Brain microvascular endothelial cell (primary cell): ENCODE measurements at regions not wholly inside any gene's neighbourhood (a gene's known extent, or its start where the extent isn't known, plus 50 kb on each side); places are given as distances from the start of the nearest gene placed in this dataset.
"Not testable (repeated sequence)": the region's sequence is repeated elsewhere in the genome, so short reads cannot be mapped to it uniquely, and the experiment has no call there.

Experiments used
- DNase-seq: peaks from one replicate; pipeline ENCODE4 v3.0.0-alpha.2; 2020
- H3K27ac ChIP-seq: fragments of 250-450 bp; sonication (Bioruptor Pico); 2 replicates; pipeline ENCODE4 v1.5.1; 2020; ENCODE audit warnings: mild to moderate bottlenecking, moderate library complexity
- H3K27me3 ChIP-seq: fragments of 250-450 bp; sonication (Bioruptor Pico); replicated peaks from 2 replicates; pipeline ENCODE4 v1.5.1; 2020; ENCODE audit warnings: mild to moderate bottlenecking
- H3K36me3 ChIP-seq: fragments of 250-450 bp; sonication (Bioruptor Pico); replicated peaks from 2 replicates; pipeline ENCODE4 v1.5.1; 2020; ENCODE audit warnings: mild to moderate bottlenecking
- H3K4me3 ChIP-seq: 2 replicates; pipeline ENCODE4 v1.5.1; 2011; ENCODE audit warnings: low read depth, mild to moderate bottlenecking, control low read depth, low read length, moderate library complexity
- in situ Hi-C: cut with HindIII; loops from 2 replicates; pipeline ENCODE4 v1.10.0; 2017; ENCODE audit warnings: low sequenced_read_pairs, low pct_ligation_motif_present

- H3K27ac ChIP-seq, in situ Hi-C loops, H3K36me3 ChIP-seq, DNase-seq, H3K27me3 ChIP-seq, H3K4me3 ChIP-seq: not testable (repeated sequence)
Measured at GRCh38 chr2:111382507-111382906, 261.8 kb downstream of the BCL2L11 start.

DNA sequence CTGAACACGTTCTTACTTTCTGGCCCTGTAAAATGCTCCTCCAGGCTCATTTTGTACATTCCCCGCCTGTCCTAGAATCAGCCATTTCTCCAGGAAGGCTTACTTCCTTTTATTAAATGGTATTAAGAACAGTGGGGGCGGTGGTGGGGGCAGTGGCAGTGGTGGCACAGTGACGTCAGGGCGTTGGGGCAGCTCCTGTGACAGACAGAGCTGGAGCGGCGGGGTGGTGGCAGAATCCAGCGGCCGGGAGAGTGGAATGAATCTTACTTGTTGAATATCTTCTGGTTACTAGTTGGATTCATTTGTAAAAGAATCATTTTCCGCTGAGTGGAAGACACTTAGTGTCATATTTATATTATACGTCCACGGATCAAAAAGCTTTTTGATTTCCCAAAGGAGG is 262.6 kb downstream of the BCL2L11 start:
- H3K36me3 ChIP-seq, H3K27me3 ChIP-seq, DNase-seq, H3K4me3 ChIP-seq, H3K27ac ChIP-seq, in situ Hi-C loops: not testable (repeated sequence)

DNA sequence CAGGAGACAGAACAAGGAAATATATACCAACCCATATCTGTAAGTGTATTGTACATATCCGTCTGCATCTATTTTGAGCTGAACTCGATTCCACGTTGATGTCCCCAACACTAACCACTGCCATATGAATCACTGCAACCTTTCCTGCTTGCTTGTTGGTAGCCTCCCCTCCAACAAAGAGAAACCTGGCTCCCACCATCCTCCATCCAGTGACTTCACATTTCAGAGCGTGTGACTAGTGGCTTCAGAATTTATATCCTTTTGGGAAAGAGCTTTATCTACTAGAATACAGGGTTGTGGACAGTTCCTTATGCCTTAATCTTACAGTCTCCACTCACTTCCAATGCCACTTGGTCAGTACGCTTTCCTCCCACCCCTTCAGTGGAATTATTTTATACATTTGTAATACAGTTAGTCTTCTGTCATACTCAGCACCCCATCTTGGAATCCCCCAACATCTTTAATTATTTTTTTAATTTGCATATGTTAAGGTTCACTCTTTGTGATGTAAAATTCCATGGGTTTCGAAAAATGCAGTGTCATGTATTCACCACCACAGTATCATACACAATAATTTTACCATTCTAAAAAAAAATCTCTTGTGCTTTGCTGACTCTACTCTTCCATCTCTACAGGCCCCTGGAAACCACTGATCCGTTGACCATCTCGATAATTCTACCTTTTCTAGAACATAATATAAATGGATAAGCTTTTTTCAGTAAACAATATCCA is 264.7 kb downstream of the BCL2L11 start:
- DNase-seq: peak; percentile 53
- H3K27ac ChIP-seq: peak overlapping the region; percentile 22
- H3K36me3 ChIP-seq, H3K4me3 ChIP-seq, in situ Hi-C loops, H3K27me3 ChIP-seq: not testable (repeated sequence)

- H3K27ac ChIP-seq, H3K27me3 ChIP-seq, in situ Hi-C loops, DNase-seq, H3K36me3 ChIP-seq, H3K4me3 ChIP-seq: not testable (repeated sequence)
Measured at GRCh38 chr2:111390605-111391004, 269.9 kb downstream of the BCL2L11 start.

DNA sequence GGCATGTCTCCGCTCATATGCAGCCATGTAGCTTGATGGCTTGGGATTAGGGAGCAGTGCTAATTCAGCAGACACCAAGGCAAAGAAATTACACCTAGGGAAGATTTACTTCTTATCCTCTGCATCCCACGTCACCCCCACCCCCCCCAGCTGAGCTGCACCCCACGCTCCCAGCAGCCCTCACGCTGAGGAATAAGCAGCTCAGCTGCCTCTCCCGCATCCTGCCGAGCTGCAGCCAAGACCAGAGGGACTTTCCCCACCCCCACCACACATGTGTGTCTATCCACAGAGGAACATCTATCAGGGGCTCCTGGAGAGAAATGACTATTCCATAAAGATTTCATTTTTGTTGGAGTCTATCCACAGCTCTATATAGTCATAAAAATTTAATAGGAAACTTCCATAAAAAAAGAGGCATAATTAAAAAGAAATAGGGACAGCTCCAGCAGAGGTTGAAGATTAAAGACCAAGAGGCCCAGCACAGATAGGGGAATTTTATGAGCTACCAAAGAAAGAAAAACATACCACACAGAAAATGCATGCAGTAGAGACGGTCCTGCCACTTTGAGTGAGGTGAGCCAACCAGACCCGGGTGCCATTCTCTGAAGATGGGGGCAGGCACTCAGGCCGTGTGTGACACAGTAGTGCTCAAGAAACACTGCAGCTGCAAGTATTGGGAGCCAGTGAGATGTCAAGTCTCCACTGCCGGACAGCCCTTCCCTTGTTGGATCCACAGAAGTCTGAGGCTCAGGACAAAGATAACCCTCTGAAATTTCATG is 274.8 kb downstream of the BCL2L11 start:
- H3K36me3 ChIP-seq, in situ Hi-C loops, H3K27ac ChIP-seq, H3K27me3 ChIP-seq, H3K4me3 ChIP-seq: not testable (repeated sequence)
- peak; percentile 48 for DNase-seq

DNA sequence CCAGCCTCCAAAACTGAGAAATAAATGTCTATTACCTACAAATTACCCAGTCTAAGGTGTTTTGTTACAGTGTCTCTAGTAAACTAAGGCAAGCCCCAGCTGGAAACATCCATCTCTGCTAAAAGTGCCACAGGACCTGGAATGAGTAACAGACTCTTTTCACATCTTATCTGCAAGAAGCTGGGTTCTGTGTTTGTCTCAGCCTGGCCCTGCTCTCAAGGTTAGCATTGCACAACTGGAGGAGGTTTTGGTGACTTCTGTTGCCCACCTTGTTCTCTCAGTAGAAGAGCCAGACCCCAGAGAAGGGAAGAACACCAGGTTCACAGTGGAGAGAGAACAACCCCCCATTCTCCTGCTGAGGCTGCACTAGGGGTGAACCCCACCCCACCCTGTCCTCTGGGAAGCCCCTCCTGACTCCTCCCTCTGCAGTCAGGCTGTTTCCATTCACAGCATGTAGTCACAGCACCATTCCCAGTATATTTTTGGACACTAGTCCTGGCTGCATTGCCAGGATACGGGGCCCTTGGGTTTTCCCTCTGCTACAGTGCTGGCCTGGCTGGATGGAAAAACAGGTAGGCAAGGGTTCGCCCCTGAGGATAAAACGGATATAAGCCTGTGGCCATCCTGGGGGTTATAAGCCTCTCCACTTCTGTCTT is 280.0 kb downstream of the BCL2L11 start:
- in situ Hi-C loops, H3K27me3 ChIP-seq, H3K36me3 ChIP-seq, H3K27ac ChIP-seq, DNase-seq, H3K4me3 ChIP-seq: not testable (repeated sequence)

GRCh38 chr2:111401270-111402140 is 280.8 kb downstream of the BCL2L11 start:
- in situ Hi-C loops, DNase-seq, H3K27me3 ChIP-seq, H3K36me3 ChIP-seq, H3K27ac ChIP-seq, H3K4me3 ChIP-seq: not testable (repeated sequence)

DNA sequence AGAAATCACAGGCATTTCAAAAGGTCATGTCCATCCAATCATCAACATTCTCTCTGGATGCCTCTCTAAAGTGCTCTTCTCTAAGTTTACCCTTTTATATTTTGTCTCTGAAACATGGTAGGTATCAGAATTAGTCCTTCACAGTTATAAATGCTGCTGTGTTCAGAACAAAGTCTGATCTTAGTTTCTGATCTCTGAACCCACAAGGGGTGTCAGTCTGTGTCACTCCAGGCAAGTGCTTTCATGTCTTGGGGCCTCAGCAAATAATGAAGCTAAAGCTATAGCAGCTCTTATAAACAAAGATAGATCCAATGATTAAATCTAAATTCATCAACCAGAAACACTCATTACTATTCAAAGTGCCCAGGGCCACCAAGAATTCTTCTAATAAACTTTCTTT is 281.7 kb downstream of the BCL2L11 start:
- H3K27ac ChIP-seq, H3K36me3 ChIP-seq, H3K4me3 ChIP-seq, H3K27me3 ChIP-seq, DNase-seq, in situ Hi-C loops: not testable (repeated sequence)

DNA sequence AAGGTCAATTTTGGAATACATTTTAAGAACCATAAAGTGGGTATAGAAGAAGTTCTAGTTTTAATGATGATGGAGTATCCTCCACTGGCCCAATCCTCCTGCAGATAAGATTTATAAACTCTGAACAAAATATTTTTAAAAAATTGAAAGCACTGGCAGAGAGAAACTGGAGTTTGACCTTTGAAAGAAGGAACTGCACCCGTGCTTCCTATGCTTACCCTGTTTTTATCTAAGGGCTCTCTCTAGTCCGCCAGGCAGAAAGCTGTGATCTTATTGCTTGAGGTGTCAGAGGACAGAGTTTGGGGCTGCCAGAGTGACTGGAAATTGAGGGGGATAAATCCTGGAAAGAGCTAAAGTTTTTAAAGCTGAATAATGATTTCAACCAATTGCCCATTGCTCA is 282.6 kb downstream of the BCL2L11 start:
- H3K27ac ChIP-seq, H3K36me3 ChIP-seq, H3K27me3 ChIP-seq, H3K4me3 ChIP-seq, in situ Hi-C loops, DNase-seq: not testable (repeated sequence)

DNA sequence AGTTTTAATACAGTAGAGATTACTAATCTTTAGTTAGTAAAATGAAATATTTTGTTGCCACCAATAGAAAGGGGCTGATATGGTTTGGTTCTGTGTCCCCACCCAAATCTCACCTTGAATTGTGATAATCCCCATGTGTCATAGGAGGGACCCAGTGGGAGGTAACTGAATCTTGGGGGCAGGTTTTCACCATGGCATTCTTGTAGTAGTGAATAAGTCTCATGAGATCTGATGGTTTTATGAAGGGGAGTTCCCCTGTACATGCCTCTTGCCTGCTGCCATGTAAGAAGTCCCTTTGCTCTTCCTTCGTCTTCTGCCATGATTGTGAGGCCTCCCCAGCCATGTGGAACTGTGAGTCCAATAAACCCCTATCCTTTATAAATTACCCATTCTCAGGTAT is 285.9 kb downstream of the BCL2L11 start:
- H3K36me3 ChIP-seq, H3K27me3 ChIP-seq, H3K27ac ChIP-seq, DNase-seq, H3K4me3 ChIP-seq, in situ Hi-C loops: not testable (repeated sequence)

DNA sequence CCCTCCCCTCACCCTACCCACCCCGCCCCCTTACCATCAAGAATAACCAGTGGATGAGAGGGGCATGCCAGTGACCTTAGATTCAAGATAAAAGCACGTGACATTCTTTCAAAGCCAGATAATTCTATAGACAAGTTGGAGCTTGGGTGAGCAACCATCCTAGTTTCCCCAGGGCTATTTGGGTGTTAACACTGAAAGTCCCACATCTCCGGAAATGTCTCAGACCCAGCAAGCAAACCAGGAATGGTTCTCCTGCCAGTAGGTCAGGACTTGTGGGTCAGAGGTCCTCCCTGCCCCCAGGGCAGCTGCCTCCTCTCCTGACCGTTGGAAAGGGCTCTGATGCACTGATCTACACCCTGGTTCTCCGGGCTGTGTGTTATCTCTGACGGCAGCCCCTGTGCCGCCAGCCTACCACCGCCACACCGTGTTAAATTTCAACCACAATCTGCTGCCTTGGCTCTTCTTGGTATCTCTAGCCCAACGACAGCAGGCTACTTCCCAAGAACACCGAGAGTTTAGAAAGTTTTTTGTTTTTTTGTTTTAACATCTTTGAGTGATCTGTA is 287.0 kb downstream of the BCL2L11 start:
- in situ Hi-C loops: not testable (repeated sequence)

DNA sequence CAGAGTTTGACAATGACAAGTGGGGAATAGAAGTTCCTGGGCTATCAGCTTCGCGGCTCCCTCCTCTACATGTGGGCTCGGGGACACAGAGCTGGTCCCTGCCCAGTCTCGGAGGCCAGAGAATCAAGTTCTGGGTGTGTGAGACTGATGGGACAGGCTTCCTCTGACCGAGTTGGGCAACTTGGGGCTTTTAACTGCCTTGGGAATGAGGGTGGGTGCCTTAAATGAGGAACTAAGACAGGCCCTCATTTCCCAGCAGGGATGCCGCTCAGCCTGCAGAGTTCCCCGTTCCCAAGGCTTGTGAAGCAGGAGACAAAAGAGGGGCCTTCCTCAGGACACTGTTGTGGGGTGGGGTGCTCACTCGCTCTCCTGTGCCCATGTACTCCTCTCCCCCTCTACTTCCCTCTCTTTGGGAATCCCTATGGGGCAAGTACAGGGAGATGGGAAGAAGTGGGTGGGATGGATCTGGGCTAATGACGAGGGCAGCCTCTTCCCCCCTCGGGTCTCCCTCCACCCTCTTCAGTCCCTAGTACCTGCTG is 290.2 kb downstream of the BCL2L11 start:
- H3K27ac ChIP-seq, H3K4me3 ChIP-seq, in situ Hi-C loops, H3K27me3 ChIP-seq, DNase-seq, H3K36me3 ChIP-seq: not testable (repeated sequence)

More for the DNA sequence above, 287.0 kb downstream of the BCL2L11 start:
- H3K27ac ChIP-seq, H3K4me3 ChIP-seq, H3K36me3 ChIP-seq, DNase-seq, H3K27me3 ChIP-seq: not testable (repeated sequence)

- DNase-seq, H3K27ac ChIP-seq, in situ Hi-C loops: not testable (repeated sequence)
Measured at GRCh38 chr2:111411867-111412681, 291.4 kb downstream of the BCL2L11 start.

More at GRCh38 chr2:111411867-111412681, 291.4 kb downstream of the BCL2L11 start:
- not testable (repeated sequence) for H3K36me3 ChIP-seq, H3K27me3 ChIP-seq, H3K4me3 ChIP-seq
